GM23248 (cell line): ENCODE measurements at regions not wholly inside any gene's neighbourhood (a gene's known extent, or its start where the extent isn't known, plus 50 kb on each side); places are given as distances from the start of the nearest gene placed in this dataset.

Experiments used
- EZH2 ChIP-seq: fragments of 200-600 bp; sonication (generic); IDR thresholded peaks from 2 replicates; pipeline ENCODE4 v1.6.1; 2018; ENCODE audit warnings: antibody characterized with exemption, mild to moderate bottlenecking; ENCODE audit not compliant: insufficient read depth, poor library complexity, severe bottlenecking
- EZH2phosphoT487 ChIP-seq: fragments of 200-600 bp; sonication (generic); IDR thresholded peaks from 2 replicates; pipeline ENCODE4 v1.6.1; 2018; ENCODE audit warnings: antibody characterized with exemption, moderate library complexity, mild to moderate bottlenecking, low read depth; ENCODE audit not compliant: insufficient read depth

DNA sequence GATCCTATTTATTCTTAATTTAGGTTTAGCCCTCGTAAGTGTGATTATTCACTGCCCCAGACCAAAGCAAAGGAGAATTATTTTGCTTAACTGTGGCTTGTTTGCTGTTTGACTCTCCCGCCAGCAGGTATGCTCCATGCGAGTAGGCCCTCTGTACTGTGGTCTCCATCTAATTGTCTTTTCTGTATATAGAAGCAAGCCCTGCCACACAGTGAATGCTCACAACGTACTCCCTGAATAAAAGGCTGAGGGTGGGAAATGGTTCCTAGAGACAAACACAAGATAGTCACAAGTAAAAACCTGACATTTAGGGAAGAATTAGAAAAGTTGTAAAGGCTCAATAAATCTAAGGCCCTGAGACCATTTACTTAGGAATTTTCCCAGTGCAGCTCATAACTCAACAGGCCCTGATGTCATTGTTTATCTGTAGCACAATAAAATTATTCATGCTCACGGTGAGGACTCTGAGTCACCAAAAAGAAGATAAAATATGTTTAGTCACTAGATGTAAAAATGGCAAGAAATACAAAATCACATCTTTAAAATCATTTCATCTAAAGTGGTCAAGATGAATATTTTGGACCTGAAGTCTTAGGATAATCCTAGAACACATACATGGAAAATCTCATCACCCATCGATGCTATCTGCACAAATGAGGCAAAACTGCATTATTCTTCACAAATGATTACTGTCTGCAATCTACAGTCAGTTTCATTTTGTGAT lies 473.2 kb downstream of the ENC1 start:
- TF ChIP-seq EZH2 (no peak), EZH2phosphoT487 (no peak)
